GM18508 (cell line): ENCODE measurements at regions not wholly inside any gene's neighbourhood (a gene's known extent, or its start where the extent isn't known, plus 50 kb on each side); places are given as distances from the start of the nearest gene placed in this dataset.

Experiments
- ATAC-seq: cut with Tn5 transposase; IDR thresholded peaks from one replicate; pipeline ENCODE4 v1.9.1; 2021; ENCODE audit warnings: moderate number of reproducible peaks; ENCODE audit not compliant: insufficient read depth, unreplicated experiment

DNA sequence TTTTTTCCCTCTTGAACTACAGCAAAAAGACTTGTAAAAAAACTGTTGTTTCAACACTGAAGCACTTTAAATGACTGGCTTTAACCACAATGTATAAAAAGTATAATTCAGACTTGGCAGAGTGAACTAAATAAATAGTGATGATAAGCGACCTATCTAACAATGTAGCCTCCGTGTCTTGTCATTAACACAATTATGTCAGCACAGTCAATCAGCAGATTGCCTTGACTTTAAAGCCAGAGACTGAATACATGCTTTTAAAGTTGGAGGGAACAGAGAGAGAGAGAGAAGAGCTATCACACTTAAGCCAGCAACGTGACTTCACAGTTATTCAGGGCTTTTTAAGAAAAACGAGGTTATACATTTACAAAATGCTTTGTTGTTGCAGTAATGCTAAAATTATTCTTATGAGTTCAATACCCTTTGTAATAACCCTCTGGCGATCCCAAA lies 378.1 kb downstream of the LMO4 start:
- ATAC-seq = no peak

DNA sequence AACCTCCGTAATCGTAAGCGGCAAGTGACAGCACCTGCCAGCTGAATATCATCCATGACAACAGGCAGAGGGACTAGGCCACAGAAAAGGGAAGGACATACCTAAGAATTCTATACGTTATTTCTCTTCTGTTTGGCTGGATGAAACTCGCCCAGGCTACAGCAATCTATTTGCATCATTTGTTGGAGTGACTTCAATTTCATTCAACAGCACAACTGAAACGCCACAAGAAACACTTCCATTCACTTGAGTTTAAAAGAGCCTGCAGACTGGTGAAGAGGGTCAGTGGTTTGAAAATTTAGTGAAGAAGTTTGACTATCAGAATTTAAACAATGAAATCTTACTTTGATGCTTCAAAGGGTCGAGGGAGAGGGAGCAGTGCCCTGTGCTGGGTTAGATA lies 378.7 kb downstream of the LMO4 start:
- ATAC-seq = no peak

DNA sequence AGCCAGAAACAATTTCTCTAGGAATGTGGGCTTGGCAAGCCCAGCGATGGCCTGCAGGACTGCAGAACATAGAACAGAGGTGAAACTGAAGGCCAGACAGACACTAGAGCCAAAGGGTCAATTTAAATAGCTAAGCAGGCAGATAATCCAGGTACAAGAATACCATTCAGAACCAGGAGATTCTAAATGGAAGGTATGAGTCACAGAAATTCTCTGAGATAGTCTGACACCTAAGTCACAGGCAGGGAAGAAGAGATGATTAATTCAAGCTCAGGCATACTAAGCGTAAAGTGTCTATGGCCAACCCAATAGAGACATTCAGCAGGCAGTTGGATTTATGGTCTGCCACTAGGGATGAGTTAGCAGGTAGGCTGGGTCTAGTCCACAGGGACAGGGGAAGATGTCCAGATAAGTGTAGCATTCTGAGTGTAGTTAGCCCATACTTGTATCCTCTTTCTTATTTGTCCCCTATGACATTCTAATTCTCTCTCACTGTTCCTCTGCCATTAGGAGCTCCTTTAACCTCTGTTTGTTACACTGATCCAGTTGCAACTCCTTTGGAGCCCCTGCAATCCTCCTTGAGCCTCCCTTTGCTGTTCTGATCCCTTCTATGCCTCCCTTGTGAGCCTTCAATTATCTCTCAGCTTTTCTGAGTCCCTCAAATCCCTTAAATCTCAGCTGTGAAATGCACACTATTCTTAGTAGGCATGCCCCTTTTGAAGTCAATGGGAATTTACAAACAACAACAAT lies 383.8 kb downstream of the LMO4 start:
- no peak for ATAC-seq

DNA sequence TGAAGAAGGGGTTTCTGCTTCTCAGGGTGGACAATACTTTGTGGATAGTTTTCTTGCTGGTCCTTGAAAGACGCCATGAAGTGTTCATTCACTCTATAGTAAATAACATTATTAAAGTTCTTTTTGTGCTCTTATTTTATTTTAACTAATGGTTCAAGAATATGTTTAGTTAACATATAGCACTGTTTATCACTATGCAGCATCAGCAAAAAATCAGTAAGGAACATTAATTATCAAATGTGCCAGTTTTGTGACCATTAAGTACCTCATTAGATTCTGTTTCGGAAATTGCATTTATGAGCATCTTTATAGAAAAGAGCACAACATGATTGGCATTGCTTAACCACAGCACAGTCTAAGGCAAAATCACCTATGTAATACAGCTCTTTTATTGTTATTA lies 385.6 kb downstream of the LMO4 start:
- ATAC-seq = no peak

DNA sequence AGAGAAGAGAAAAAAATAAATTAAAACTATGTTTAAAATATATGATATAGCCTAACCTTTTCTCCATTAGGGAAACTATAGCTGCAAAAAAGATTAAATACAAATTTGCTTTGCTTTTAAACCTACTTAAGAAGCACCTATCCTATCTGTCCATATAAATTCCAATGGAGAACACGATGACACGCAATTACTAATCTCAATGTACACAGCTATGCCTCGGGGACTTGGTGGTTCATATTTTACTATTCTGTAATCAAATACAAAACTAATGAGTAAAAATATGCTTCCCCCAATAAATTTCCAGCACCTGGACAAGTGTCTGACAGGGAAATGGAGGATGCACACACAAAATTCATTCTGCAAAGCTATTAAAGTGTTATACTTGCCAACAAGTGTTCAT lies 386.4 kb downstream of the LMO4 start:
- ATAC-seq = no peak

DNA sequence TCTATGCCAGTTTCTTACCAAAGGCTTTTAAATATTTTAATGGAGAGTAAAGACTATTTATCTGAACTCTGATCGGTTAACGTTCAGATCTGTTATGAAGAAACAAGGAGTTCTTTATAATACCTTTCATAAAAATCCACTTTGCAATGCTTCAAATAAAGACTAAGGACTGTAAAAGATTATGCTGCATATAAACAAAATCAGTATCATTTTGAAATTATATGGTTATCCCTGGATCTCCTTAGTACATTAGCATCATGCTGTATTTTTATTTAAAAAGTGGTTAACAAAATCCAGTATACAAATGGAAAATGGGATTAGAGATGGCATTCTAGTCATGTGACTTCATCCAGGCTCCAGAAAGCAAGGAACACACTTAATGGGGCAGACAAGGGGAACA lies 386.8 kb downstream of the LMO4 start:
- no peak for ATAC-seq

DNA sequence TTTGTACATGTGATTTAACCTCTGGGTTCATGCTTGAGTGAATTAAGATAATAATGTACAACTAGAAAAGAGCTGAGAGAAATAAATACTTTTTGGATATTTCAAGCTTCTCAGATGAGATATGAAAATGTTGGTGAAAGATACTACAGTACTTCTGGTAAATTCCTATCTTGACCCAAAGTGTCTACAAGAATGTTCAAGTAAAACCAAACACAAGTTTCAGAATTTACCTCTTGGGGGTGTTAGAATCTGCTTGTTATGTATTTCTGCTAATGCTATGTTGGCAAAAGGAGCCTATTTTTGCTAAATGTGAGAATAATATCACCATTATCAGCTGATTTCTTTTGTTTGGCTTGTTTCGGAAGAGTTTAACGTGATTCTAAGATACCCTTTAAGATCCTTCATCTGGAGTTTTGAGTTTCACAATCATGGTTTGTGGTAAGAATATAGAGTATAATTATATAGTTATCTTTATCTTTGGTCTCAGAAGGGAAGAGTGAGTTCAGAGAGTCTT lies 388.5 kb downstream of the LMO4 start:
- ATAC-seq = no peak

DNA sequence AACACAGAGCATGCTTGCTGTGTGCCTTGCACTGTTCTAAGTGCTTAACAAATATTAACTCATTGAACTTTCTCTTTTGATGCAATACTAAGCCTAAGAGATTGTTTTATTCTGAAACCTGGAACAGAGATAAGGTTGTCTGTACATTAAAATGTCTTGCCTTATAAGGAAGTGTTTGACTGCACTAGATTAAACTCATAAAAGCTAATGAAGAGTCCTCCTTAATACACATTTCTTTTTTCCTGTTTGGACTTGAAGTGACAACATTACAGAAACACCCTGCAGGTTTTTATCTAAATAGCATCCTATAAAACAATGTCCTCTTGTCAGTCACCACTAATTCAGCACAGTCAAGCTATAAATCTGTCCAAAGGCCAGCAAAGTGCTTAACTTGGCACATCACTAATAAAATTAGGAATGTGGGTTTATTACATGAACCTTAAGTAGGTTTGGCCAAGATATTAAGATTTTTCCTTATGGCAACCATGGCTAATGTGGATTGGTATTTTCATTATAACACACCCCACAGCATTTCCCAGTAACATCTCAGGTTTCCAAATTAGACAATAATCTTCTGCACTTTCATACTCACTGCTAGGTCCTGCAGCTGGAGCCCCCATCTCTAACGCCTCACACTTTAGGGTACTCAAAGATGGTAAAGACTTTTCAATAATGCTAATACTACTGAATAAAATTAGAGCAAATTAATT lies 389.7 kb downstream of the LMO4 start:
- no peak for ATAC-seq

DNA sequence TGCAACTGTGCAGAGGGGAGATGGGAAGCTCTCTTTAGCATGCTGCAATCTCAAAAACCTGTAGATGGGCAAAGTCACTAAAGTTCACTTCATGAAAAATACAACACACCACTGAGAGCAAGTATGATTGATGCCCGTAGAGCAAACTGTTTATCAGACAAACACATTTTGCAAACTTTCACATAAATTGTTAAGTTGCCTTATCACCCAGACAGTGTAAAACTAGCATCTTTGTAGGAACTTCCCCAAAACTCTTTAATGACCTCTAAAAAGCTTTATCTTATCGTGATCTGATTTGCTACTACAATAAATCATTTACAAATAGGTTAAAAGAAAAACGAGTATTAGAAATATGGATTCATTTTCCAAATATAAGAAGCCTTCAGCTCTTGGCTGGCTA lies 391.0 kb downstream of the LMO4 start:
- ATAC-seq = no peak

DNA sequence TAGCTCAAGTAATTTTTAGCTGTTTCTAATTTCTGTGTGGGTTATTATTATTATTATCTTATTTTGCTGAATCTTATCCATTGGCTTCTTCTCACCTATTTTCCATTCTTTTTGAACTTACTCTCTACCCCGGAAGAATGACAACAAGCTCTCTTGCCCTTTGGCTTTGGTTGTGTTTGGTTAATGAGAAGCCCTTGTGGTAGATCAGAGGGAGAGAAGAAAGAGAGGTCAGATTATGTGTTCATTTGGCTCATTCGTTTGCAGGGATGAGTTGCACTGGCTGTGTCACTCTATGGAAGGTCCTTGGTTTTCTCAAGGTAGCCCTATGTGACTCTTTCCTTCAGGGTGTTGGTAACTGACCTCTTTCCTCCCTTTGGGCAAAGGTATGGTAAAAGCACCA lies 391.9 kb downstream of the LMO4 start:
- ATAC-seq = no peak

DNA sequence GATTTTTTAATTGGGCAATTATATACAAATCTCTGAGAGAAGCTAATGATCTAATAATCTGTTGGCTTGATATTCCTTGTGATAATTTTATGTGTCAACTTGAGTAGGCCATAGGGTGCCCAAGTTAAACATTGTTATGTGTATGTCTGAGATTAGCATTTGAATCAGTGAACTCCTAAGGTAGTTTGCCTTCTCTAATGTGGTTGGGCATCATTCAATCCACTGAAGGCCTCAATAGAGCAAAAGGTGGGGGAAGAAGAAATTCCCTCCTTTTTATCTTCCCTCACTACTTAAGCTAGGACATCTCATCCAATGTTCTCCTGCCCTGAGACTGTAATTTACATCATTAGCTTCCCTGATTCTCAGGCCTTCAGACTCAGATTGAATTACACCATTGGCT lies 394.5 kb downstream of the LMO4 start:
- no peak for ATAC-seq

DNA sequence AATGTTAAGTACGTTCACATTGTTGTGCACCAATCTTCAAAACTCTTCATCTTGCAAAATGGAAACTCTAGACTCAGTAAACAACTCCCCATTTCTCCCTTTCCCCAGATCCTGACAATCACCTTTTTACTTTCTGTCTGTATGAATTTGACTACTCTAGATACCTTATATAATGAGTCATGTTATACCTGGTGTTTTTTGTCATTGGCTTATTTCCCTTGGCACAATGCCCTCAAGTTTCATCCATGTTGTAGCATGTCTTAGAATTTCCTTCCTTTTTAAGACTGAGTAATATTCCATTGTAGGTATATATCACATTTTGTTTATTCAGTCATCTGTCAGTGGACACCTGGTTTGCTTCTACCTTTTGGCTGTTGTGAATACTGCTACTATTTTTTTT lies 399.5 kb downstream of the LMO4 start:
- no peak for ATAC-seq

DNA sequence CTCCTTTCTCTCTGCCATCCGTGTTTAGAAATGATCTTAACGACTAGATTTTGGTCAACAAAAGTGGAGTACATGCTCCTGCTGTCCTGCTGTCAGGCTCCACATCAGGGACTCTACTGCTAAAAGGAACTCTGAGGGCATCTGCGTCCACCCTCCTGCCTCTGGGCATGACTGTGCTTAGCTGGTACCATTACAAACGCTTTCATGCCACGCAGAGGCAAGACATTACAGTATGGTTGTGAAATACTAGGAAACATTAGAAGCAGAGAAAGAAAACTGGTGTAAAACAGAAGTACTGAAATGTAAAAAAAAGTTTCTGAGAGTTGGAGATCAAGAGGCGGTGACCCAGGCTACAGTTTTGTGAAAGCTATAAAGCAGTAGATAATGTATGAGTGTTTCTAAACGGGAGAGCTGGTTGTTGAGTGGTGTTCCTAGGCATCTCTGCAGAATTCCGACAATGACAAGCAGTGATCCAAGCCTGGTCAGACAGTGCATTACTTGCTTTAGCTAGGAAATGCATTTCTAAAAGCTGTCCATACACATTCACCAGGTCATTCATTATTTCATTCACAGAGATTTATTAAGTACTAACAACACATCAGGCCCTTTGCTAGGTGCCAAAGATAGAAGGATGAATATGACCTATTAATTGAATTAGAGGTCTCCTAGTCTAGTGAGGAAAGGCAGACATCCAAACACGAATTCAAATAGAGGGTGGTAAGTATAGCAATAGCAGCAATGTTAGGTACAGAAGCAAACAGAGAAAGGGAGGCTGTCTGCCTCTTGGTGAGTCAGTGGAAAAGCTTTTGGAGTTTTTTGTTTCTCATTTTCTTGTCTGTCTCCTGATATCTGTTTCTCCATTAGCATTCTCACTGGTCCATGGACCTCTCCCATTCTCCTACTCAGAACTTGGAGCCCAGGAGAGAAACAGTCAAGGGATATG lies 401.9 kb downstream of the LMO4 start:
- no peak for ATAC-seq

DNA sequence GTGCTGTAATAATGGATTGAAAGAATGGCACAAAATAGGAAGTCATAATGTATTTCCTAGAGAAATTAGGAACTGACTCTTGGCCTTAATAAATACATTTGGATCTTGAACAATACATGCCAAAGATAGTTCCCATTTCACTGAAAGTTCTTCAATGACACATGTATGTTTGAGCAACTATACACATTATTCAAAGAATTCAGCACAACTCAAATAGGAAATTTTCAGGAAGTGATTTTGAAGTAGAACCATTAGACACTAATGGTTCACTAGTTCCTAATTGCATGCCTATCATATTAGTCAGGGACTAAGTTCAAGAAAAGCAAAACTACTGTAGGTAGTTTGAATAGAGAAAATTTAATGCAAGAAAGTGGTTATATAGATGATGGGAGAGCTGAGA lies 404.7 kb downstream of the LMO4 start:
- no peak for ATAC-seq

DNA sequence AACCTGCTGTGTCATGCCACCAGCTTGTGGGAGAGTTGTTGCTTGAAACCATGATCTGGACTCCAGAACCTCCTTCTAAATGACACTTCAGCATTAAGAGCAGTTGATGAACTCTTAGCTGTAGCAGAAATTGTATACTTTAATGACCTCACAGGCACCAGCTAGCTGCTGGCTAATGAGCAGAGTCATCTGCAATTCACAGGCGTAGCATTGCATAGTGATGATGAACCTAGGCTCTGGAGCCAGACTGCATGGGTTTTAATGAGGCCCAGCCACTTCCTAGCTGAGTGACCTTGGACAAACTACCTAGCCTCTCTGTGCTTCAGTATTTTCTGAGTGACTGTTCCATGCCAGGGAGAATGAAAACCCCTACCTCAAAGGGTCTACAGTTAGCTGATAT lies 407.1 kb downstream of the LMO4 start:
- ATAC-seq = no peak

DNA sequence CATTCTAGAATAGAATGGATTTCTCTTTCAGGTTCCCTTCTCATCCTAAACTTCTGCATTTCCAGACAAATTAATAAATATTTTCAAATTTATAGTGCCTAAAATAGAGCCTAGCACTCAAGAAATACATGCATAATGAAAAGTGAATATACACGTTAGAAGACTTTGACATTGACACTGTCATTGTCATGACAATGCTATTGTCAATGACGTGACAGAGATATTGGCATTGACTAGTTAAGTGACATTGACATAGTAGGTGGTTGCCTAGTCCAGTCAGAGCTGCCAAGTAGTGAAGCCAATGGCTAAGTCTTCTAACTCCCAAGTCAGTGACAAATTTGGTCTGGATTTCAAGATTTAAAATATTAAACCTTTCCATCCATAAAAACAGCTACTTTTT lies 410.5 kb downstream of the LMO4 start:
- ATAC-seq = no peak

DNA sequence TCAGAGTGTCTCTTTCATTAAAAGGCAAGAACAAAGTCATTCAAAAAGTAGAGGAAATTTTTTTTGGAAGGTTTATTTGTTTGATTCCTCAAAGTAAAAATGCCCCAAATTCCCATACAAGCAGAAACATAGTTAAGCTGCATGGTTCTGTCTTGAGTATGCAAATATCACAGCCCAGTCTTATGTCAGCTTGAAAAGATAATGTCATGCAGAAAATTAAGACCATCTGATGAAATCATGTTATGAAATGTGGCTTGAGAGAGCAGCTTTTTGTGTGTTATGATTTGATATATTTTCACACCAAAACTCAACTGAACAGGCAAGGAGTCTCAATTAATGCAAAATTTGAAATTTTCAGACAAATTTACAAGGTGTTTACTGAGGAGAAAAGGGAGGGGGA lies 411.0 kb downstream of the LMO4 start:
- no peak for ATAC-seq

DNA sequence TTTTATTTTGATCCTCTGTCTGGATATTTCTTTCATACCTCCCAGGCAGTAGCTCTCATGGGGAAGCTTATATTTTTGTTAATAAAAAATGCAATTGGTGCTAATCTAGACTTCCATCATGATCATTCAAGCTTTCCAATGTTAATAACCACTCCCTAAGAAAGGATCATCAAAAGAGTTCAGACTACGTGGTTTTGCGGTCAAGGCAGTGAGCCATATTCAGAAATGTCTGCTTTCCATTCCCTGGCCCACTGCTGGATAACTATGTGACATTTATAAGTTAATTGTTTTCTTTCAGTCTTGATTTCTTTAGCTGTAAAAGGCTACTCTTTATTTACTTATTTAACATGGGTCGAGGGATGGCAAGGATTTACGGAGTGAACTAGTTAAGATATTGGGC lies 414.6 kb downstream of the LMO4 start:
- ATAC-seq = no peak

DNA sequence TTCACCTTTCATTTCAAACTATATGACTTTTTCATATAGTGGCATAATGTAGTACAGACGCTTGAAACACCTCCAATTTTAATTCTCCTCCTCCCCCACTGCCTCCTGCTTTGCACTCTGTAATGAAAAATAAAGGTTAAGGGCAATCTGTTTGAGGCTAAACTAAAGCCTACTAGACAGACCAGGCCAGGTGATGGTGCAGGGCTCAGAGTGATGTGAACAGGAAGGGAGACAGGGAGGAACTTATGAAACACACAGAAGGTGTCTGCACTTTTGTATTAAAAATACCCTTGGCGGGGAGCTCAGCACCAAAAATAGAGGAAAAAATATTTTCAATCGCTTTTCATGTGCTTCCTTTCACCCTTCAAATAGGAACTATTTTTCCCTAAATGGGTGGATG lies 415.4 kb downstream of the LMO4 start:
- no peak for ATAC-seq

DNA sequence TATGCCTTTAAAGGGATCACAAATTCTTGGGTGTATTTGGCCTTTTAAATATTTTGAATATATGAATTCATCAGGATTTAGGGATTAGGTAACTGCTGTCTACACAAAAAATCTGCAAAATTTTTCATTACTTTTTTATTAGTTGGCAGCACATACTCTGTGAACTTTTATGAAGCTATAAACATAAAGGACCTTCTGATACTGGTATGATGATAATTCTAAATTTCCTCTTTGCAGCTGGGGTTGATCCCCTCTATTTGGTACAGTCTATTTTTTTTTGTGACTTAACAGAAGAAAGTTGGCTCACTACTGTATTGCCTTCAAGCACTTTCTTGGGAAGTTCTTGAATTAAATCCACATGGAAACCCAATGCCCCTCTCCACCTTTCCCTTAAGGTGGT lies 416.1 kb downstream of the LMO4 start:
- no peak for ATAC-seq

DNA sequence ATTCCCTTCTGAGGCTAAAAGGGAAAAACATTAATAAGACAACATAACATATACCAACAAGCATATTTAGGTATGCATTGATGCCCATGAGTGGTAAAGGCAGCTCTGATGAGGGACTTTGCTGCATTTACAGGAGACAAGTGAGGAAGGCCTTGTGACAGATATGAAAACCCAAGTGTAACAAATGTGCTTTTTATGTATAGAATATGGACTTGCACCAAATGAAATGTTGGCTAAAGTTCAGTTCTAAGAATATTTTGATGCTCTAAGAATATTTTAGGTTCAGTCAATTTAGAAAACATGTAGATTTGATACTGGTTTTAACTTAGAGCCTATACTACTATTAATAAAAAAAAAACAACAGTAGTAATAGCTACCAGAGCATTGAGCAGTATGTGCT lies 424.7 kb downstream of the LMO4 start:
- no peak for ATAC-seq
